HG02840 (cell line): ENCODE measurements at regions not wholly inside any gene's neighbourhood (a gene's known extent, or its start where the extent isn't known, plus 50 kb on each side); places are given as distances from the start of the nearest gene placed in this dataset.
"Not testable (repeated sequence)": the region's sequence is repeated elsewhere in the genome, so short reads cannot be mapped to it uniquely, and the experiment has no call there.

Experiments
- ATAC-seq: cut with Tn5 transposase; IDR thresholded peaks from one replicate; pipeline ENCODE4 v1.9.1; 2021; ENCODE audit warnings: mild to moderate bottlenecking, moderate library complexity, moderate number of reproducible peaks; ENCODE audit not compliant: unreplicated experiment, low FRiP score

DNA sequence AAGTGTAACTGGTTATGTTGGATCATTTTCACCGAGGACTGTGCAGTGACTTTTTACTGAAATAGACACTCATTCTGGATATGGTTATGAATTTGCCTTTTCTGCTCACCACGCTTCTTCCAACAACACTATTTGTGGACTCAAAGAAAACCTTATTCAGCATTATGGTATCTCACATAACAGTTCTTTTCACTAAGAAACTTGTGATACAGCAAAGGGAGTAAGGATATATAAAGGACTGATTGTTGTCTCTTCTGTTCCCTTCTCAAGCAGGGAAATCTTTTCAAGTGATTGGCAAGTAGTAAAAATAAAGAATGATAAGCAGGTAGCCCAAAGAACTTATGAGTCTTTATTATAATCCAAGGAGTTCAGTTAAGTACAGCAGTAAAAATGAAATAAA, 131.5 kb upstream of the SV2C start:
- ATAC-seq: no peak

DNA sequence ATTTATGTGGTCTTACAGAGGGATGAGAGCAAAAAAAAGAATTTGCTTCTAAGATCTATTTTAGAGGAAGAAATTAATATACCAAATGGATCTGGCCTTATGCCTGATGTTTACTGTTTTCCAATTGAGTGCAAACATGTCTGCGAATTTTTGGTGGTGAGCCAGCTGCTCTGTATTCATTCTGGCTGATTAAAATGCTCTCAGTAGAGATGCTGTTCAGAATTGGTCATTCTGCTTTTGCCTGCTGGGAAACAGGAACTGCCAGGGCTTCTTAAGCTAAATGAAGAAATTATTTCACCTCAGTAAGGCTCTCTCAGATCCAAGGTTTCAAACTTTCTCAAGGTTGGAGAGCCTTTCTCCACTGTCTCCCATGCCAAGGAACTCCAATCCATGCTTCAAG, 132.0 kb upstream of the SV2C start:
- ATAC-seq: no peak

DNA sequence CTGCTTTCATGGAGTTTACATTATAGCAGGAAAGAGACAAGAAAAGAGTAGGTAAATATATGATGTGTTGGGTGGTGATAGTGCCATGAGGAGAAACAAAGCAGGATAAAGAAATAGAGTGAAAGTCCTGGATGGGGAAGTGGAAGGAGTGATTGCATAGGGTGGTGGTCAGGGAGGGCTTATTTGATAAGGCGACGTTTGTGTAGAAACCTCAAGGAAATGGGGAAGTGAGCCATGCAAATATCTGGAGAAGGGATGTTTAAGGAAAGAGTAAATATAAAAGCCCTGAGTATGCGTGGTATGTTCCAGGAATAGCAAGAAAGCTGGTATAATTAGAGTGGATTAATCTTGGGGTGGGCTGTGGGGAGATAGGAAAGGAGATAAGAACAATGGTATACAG, 134.7 kb upstream of the SV2C start:
- ATAC-seq: no peak

DNA sequence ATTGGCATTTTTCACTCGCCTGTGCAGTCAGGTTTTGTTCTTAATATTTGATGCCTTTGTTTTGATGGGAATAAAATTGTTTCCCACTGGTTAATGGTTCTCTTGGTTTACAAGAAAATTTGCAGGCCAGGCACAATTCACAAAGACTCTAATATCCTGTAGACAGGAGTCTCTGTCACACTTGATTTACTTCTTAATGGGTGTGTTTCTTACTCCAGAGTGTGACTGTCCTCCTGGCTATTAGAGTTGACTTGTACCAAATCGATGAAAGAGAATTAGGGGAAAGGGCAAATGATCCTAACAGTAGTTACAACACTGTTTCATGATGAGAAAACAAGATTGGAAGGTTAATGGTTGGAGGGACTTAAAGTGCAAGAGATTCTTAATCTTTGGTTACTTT, 142.8 kb upstream of the SV2C start:
- no peak for ATAC-seq

DNA sequence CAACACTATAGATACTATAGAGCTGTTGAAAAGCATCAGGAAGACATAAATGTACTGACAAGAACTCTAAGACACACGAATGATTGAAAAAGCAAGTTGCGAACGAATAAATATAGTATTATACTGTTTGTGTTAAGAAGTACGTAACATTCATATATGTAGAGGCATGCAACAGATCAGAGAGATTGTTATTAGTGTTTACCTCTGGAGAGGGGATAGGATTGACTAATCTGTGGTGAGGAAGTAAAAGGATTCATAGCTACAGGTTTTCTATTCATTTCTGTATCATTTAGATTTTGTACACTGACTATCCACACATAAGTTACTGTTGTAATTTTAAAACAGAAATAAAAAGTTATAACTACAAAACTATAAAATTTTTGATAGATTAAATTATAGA, 147.6 kb upstream of the SV2C start:
- ATAC-seq: no peak

DNA sequence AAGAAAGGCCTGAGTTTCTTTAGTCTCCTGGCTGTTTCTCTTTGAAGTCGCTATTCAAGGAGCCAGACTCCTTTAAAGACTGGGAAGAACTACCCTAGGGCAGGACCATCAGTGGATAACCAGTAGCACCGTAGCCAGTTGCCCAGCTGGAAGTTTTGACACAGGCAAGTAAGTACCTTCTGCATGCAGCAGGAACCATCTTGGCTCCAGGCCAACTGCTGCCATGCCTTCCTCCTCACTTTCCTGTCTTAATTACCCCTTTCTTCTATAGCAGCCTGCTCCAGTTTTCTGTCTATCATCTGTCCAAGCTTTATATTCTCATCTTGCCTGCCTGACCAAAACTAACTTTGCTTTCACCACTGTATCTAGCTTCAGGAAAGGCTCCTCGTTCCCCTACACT, 149.7 kb upstream of the SV2C start:
- ATAC-seq: no peak

DNA sequence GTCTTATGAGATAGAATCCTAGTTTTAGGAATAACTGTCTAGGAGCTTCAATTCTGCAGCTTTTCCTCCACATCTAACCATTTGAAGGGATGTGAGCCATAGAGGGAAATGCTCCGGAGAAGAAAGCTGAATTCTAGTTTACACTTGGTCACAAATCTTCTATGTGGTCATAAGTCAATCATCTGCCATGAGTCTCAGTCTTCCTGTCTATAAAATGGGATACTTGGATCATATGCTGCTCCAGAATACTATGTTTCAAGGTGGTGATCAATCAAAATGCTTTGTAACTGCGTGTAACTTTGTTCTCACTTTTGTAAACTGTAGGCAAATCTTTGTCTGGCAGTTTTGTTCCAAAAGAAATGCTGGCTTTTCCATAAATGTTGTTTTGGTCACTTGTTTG, 152.0 kb upstream of the SV2C start:
- no peak for ATAC-seq

DNA sequence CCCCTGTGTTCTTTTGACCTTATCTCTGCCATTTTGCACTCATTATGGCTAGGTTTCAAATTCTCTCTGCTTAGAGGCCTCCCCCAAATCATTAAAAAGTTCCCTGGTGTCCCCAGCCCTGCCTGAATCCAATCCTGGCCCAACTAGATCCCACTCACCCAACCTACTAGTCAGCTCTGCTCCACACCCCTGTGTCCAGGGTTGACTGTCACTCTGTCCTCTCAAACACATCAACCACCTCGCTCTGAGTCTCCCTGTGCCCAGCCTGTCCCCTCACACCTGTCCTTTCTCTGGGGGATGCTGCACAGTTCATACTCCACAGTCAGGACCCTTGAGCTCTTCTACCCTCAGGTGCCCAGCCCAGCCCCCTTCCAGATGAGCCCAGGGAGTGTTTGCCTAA, 154.2 kb upstream of the SV2C start:
- no peak for ATAC-seq

DNA sequence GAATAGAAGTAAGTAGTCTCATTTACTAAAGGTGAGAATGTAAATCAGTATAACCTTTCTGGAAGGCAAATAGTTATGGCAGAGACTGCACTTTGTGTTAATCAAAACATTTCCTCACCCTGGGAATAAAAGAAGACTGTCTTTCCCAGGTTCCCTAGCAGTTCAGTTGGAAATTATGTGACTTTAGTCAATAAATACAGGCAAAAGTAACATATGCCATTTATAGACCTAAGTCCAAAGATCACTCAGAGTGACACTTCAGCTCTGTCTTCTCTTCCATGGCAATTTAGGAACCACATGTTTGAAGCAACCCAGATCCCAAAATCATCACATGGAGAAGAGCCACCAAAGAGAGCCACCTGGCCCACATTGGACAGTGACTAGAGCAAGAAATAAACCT, 160.7 kb upstream of the SV2C start:
- ATAC-seq: no peak

DNA sequence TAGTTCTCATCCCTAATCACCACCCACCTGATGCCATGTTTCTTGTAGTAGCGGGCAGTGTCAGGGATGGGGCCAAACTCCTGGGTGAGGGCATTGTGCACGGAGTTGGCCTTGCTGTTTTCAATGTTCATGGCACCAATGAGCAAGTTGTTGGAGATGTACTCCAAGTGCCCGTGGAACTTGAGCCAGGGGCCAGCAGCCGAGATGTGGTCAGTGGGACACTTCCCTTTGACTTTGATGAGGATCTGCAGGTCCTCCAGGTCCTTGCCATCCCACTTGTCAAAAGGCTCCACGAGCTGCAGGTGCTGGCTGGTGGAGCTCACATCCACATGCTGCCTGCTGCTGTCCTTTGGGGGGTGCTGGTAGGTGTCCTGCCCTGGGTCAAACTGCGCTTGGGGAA, 162.2 kb upstream of the SV2C start:
- no peak for ATAC-seq

DNA sequence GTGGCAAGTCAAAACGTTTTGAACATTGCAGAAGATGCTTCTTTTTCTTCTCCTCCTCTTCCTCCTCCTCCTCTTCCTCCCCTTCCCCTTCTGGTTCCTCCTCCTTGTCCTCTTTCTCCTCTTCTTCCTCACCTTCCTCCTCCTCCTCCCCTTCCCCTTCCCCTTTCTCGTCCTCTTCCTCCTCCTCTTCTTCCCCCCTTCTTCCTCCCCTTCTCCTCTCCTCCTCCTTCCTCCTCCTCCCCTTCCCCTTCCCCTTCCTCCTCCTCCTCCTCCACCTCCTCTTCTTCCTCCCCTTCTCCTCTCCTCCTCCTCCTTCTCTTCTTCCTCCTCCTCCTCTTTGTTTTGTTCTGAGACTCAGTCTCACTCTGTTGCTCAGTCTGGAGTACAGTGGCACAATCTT, 167.0 kb upstream of the SV2C start:
- ATAC-seq: no peak

DNA sequence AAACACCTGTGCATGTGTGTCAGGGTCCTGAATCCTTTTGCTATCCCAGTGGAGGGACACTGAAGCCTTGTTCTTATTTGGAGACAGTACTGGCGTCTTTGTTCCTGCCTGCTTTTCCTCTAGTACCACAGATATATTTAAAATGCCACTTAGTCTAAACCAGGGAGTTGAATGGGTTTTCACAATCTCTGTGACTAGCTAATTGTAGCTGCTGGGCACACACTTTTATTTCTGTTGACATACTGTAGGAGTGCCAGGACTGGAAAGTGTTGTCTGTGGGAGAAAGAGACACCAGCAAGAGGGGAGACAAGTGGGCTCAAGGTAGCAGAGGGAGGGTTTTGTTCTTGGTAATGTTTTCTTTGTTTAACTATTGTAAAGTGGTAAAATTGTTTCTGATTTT, 174.0 kb upstream of the SV2C start:
- ATAC-seq: no peak

DNA sequence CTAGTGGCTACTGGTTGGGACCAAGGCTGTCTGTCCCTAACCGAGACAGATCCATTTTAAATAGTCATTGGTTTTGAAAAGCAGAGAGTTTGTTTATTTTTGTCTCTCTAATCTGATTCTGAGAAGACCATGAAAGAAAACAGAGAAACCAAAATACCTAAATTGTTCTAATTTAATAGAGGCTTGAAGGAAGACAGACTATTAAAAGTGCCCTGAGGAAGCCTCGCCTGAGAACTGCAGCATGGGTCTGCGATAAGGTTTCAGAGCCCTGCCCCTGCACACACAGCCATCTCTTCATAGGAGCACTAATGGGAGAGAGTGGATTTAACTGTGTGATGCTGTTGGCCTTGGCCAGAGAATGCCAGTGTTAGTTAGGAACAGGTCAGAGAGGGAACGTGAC, 175.5 kb upstream of the SV2C start:
- ATAC-seq: no peak

DNA sequence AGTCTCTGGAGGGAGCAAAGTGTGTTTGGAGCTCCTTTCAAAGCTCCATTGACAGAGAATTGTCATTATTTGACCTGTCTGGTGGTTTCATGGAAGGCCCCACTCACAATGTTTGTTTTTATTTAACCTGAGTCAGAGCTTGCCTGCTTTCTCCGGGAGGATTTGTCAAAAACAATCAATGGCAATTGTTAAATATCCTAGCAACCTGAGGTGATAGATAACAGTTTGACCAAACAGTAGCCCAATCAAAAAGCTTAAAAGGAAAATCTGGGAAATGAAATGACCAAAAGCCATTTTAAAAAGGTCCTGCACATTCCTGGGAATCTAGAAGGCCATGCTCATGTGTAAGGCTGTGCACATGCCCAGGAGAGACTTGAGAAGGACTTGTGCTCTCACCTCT, 177.2 kb upstream of the POC5 start:
- ATAC-seq: no peak

DNA sequence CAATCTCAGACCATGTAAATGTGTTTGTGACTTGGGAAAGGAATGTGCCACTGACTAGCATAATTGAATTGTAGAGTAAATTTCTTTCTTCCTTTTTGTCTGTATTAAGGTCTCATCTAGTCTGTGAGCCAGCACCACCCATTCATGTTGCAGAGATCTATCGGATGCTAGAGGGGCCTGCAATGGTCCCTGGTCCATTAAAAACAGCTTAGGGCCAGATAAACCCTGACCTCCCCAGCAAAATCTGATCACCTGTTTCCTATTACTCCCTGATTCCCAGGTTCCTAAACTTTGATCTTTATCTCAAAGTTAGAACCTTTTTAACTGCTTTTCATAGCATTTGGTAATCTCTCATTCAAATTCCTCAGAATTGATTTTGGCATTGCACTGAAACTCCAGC, 174.5 kb upstream of the POC5 start:
- ATAC-seq: no peak

DNA sequence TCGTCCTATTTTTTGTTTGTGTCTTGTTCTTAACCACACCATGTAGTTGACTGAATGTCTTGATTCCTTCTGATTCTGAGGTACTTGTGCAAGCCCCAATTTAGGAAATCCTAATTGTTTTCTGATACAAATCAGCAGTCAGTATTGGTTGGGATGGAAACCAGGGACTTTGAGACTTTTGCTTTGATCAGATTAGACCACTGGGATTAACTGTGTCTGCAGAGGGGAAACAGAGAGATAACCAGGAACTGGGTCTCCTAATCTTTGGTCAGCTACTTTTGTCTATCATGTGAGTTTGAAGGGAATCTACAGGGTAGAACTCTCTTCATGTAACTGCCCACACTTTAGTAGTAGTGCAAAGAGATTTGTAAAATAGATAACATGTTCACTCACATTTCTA, 173.8 kb upstream of the POC5 start:
- no peak for ATAC-seq

DNA sequence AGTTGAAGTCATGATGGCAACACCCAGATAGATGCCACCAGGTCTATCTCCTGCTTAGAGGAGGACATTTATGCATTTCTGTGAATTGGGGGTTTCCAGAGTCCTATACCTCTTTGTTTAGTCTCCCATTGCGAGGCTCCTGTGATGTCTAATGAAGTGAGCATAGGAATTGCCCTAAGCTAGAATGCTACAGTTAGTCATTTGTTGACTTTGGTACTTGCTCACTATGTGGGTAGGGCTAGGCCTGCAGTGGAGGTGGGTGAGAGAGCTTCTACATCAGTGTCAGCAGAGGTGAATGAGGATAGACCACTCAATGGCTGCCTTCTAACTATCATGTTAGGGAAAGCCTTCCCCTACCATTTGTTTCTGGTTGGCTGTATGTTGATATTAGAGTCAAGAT, 173.3 kb upstream of the POC5 start:
- ATAC-seq: no peak

DNA sequence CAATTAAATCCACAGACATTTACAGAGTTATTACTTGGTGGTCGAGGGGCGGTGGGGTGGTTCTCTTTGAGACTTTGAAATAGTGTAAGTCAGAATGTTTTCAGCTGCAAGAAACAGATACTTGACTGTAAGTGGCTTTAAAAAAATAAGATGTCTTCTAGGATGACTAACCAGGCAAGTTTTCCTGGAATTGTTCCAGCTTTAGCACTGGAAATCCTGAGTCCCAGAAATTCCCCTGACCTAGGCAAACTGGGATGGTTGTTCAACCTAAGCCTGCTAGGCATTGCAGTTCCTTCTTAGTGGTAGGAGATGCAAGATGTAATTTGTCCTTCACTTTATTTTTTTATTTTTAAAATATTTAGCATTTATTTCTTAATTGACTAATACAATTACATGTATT, 169.5 kb upstream of the POC5 start:
- ATAC-seq: no peak

DNA sequence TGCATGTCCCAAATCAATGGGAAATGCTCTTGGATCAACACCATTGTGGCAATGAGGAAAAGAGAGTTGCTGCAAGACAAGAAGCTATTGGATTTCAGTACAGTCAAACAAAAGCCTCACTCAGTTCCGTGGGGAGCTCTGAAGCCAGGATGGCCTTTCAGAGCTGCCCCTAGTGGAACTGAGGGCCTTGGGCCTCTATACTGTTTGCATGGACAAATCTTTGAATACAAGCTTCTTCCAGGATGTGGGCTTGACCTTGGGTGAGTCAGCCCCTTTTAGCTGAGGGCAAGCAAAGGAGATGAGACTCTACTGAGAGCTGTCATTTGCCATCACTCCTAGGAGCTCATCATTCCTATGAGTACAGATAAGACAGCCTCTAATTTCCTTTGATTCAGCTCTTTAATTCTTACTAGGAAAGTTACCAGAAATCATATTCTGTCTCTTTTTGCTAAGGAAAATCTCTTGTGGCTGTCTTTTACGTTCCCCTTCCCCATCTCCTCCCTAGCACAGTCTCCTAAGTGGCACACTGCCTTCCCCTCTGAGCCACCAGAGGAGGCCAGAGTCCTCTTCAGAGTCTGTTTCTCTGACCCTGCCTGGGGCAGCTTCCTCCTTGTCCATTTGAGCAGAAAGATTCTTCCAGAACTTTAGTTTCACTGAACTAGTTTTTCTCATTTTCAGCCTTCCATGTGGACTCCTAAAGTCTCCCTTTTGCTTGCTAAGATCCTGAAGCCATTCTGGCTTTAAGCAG, 168.8 kb upstream of the POC5 start:
- ATAC-seq: no peak

DNA sequence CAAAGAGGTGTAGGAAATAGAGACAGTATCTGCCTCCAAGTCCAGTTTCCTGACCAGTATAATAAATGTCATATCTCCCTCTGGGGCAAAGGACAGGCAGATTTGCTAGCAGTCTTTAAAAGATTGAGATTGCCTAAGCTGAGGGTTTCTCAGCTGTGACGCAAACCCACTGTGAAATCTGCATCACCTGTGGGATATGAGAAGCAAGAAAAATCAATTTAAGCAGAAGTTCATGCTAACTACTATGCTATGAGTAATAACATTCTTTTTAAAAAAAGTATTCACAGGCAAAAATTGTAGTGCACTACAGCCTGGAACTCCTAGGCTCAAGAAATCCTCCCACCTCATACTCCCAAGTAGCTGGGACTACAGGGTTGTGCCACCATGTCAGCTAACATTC, 168.1 kb upstream of the POC5 start:
- no peak for ATAC-seq

DNA sequence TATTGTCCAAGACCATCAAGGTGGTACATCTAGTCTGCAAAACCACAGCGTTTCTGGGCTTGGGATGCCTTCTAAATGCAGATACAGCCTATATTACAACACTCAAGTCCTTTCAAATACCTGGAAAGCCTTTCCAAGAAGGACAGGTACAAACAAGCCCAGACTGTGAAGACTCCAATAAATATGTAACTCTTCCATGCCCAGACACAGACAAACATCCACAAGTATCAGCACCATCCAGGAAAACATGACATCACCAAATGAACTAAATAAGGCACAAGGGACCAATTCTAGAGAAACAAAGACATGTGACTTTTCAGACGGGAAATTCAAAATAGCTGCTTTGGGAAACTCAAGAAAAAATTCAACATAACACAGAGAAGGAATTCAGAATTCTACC, 152.7 kb upstream of the POC5 start:
- ATAC-seq: no peak

DNA sequence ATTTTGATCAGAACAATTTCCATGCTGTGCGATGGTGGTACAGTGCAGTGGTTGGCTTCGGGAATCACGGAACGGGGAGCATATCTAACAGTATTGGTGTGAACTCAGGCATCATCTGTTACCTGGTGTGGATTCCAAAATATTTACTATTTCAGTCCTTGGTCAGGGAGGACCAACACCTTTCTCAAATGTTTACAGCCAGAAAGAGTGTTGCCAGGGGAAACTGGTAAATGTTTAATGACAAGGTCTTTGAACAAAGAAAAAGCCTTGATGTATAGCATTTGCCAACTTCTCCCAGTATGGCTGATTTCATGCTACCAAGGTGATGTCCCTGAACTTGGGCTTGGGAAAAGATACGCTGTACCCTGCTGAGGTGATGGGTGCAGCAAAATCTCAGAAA, 145.6 kb upstream of the POC5 start:
- ATAC-seq: no peak

DNA sequence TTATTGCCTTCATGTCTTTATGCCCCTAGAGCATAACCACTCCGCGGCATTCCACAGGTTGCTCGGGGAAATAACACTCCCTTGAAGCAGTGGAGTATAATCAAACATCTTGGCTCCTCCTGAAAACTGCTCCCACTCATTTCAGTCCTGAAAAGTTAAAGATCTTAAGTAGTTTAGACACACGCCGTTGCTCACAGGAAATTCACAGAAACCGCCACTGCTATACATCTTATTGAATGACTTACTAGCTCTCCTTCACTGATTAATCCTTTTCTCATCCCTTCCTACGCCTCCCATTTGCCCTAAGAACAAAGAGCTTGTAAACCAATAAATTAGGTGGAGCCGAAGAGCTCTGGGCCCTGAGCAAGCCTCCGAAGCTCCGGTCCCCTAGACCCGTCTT, 142.4 kb upstream of the POC5 start:
- ATAC-seq: not testable (repeated sequence)
